Coronary artery (tissue), 2 donors: ENCODE measurements at regions not wholly inside any gene's neighbourhood (a gene's known extent, or its start where the extent isn't known, plus 50 kb on each side); places are given as distances from the start of the nearest gene placed in this dataset.

Experiments used
- DNase-seq: peaks from one replicate; pipeline ENCODE4 v3.0.0-alpha.2; 2017; ENCODE audit warnings: low spot score
- H3K27ac ChIP-seq, 2 donors: fragments of 200-600 bp; sonication (generic); one replicate each; pipeline ENCODE4 v1.5.1; 2016 to 2019
- H3K4me3 ChIP-seq: fragments of 200-600 bp; sonication (generic); 2 replicates; pipeline ENCODE4 v1.5.1; 2016; ENCODE audit warnings: mild to moderate bottlenecking, moderate library complexity
- CTCF ChIP-seq: fragments of 200-600 bp; sonication (generic); IDR thresholded peaks from one replicate; pipeline ENCODE4 v1.5.1; 2019; ENCODE audit warnings: antibody characterized with exemption

- no peak for DNase-seq
- Histone ChIP-seq H3K27ac (no peak overlapping the region), H3K4me3 (no peak overlapping the region)
- TF ChIP-seq CTCF = no peak
Observed at GRCh38 chr5:56550227-56550626, 265.1 kb upstream of the MAP3K1 start.

GRCh38 chr5:56549096-56549886, 266.1 kb upstream of the MAP3K1 start:
- no peak for TF ChIP-seq CTCF
- no peak overlapping the region for H3K27ac ChIP-seq
- no peak for DNase-seq

GRCh38 chr5:56545016-56545415, 270.3 kb upstream of the MAP3K1 start:
- TF ChIP-seq CTCF = no peak
- DNase-seq = no peak
- Histone ChIP-seq H3K4me3 (no peak overlapping the region), H3K27ac (no peak overlapping the region)

More at GRCh38 chr5:56549096-56549886, 266.1 kb upstream of the MAP3K1 start:
- H3K4me3 ChIP-seq = no peak overlapping the region

GRCh38 chr5:56543441-56544388, 271.6 kb upstream of the MAP3K1 start:
- Histone ChIP-seq H3K27ac (no peak overlapping the region), H3K4me3 (no peak overlapping the region)
- TF ChIP-seq CTCF = no peak
- no peak for DNase-seq

GRCh38 chr5:56540266-56540665, 275.1 kb upstream of the MAP3K1 start:
- TF ChIP-seq CTCF = no peak
- DNase-seq = no peak
- Histone ChIP-seq H3K4me3 (no peak overlapping the region), H3K27ac (no peak overlapping the region)

GRCh38 chr5:56538580-56538979, 276.8 kb upstream of the MAP3K1 start:
- H3K27ac ChIP-seq = no peak overlapping the region
- DNase-seq = no peak
- H3K4me3 ChIP-seq = no peak overlapping the region
- no peak for TF ChIP-seq CTCF
